ENCODE measurements at regions not wholly inside any gene's neighbourhood (a gene's known extent, or its start where the extent isn't known, plus 50 kb on each side); places are given as distances from the start of the nearest gene placed in this dataset.

- Histone ChIP-seq H3K9me1 (replicated peaks; ENCODE audit: control insufficient read depth, extremely low read depth, insufficient read depth, low read length) (no peaks in the 10 kb centered on the region), H3K27me3 (ENCODE audit: control insufficient read depth in 2 of 2, insufficient read depth in 2 of 2, low read length in 2 of 2) (no peaks in the 10 kb centered on the region), H3K9me3 (replicated peaks; ENCODE audit: control insufficient read depth, insufficient read depth, low read length) (no peaks in the 10 kb centered on the region), H3K9ac (replicated peaks; ENCODE audit: extremely low read depth, insufficient read depth, low read length) (no peak overlapping the region), H3K4me2 (ENCODE audit: insufficient read depth, low read length) (no peak overlapping the region), H4K20me1 (replicated peaks; ENCODE audit: control insufficient read depth, extremely low read depth, insufficient read depth, low read length) (no peaks in the 10 kb centered on the region), H3K27ac (ENCODE audit: insufficient read depth, low read depth, low read length) (no peak overlapping the region), H3K36me3 (ENCODE audit: control insufficient read depth in 2 of 2, extremely low read depth in 1 of 2, insufficient read depth in 2 of 2, low read length in 2 of 2) (no peaks in the 10 kb centered on the region), H3K4me1 (ENCODE audit: control insufficient read depth, extremely low read depth, insufficient read depth, low read length) (peaks cover 2% of the 10 kb centered on the region), H3K4me3 (replicated peaks in 1 of 3; ENCODE audit: insufficient read depth in 1 of 3, low read depth in 1 of 3, low read length in 3 of 3) (no peak overlapping the region), H2AFZ (ENCODE audit: low read depth, low read length) (peak overlapping the region; percentile 76), H3K79me2 (ENCODE audit: control insufficient read depth, insufficient read depth, low read length) (no peaks in the 10 kb centered on the region)
- TF ChIP-seq EZH2 (IDR thresholded peaks at IDR 0.05; ENCODE audit: borderline replicate concordance, low read depth, low read length, severe bottlenecking): no peak
- TF ChIP-seq CTCF (IDR thresholded peaks at IDR 0.05; ENCODE audit: extremely low read depth in 1 of 2, insufficient read depth in 1 of 2, low read depth in 1 of 2, low read length in 2 of 2): peak; percentile 26 to 28
- no peak for TF ChIP-seq MYC (IDR thresholded peaks at IDR 0.05; ENCODE audit: low read depth, low read length)
- no peak for TF ChIP-seq POLR2A (IDR thresholded peaks at IDR 0.05; ENCODE audit: low read depth, low read length)
- no peak for TF ChIP-seq GATA2 (IDR thresholded peaks at IDR 0.05; ENCODE audit: insufficient read depth, insufficient read length, low read depth, low read length)
- FAIRE-seq (no peak), DNase-seq (ENCODE audit: low read depth, low spot score) (peak; percentile 63)
- ChIA-PET POLR2A (no interaction called here), CTCF (interaction anchor here (2.6 kb wide), 1 partner anchor 307 kb away, joined by 20 read pairs; no protein-coding TSS in a partner anchor)
- BruUV-seq (replicated peaks): no TSS peak
- intact Hi-C loops (cut with micrococcal nuclease): loop anchor here (1.0 to 10.0 kb wide), 5 partner anchors 116 to 465 kb away; no protein-coding TSS in a partner anchor
- dilution Hi-C loops (cut with MboI; ENCODE audit: extremely low pct_ligation_motif_present, low sequenced_read_pairs): no loop called here
Measured at GRCh38 chr4:134470544-134470943, 269.0 kb upstream of the PABPC4L start.

DNA sequence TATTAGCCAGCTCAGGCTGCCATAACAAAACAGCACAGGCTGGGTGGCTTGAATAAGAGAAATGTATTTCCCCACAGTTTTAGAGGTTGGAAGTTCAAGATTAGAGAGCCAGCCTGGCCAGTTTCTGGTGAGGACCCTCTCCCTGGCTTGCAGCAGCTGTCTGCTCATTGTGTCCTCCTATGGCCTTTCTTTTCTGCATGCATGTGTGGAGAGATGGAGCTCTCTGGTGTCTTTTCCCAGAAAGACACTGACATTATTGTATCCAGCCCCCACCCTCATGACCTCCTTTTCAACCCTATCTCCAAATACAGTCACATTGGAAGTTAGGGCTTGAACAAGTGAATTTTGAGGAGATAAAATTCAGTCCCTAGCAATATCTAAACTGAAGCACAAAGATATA lies 263.8 kb upstream of the PABPC4L start:
- dilution Hi-C loops (cut with MboI; ENCODE audit: extremely low pct_ligation_motif_present, low sequenced_read_pairs) (no loop called here), intact Hi-C loops (cut with micrococcal nuclease) (loop anchor here (5.0 kb wide), 1 partner anchor 603 kb away; no protein-coding TSS in a partner anchor)
- no peaks in the 10 kb centered on the region for H3K79me2 ChIP-seq (ENCODE audit: control insufficient read depth, insufficient read depth, low read length)
- H3K4me3 ChIP-seq (replicated peaks in 1 of 3; ENCODE audit: insufficient read depth in 1 of 3, low read depth in 1 of 3, low read length in 3 of 3): no peak overlapping the region
- no peaks in the 10 kb centered on the region for H3K4me1 ChIP-seq (ENCODE audit: control insufficient read depth, extremely low read depth, insufficient read depth, low read length)
- POLR2A ChIA-PET: no interaction called here
- TF ChIP-seq EZH2 (IDR thresholded peaks at IDR 0.05; ENCODE audit: borderline replicate concordance, low read depth, low read length, severe bottlenecking) (no peak), FOS (IDR thresholded peaks at IDR 0.05; ENCODE audit: borderline replicate concordance, insufficient read depth, low read length) (no peak), POLR2A (IDR thresholded peaks at IDR 0.05; ENCODE audit: low read depth, low read length) (no peak), GATA2 (IDR thresholded peaks at IDR 0.05; ENCODE audit: insufficient read depth, insufficient read length, low read depth, low read length) (no peak), MAX (IDR thresholded peaks at IDR 0.05; ENCODE audit: insufficient read depth, insufficient read length) (no peak), MYC (IDR thresholded peaks at IDR 0.05; ENCODE audit: low read depth, low read length) (no peak), CTCF (IDR thresholded peaks at IDR 0.05; ENCODE audit: extremely low read depth in 1 of 2, insufficient read depth in 1 of 2, low read depth in 1 of 2, low read length in 2 of 2) (no peak), JUN (IDR thresholded peaks at IDR 0.05; ENCODE audit: borderline replicate concordance, insufficient read depth, insufficient read length, low read depth) (no peak)
- peak overlapping the region; percentile 48 for H2AFZ ChIP-seq (ENCODE audit: low read depth, low read length)
- no TSS peak for BruUV-seq (replicated peaks)
- no peaks in the 10 kb centered on the region for H3K27me3 ChIP-seq (ENCODE audit: control insufficient read depth in 2 of 2, insufficient read depth in 2 of 2, low read length in 2 of 2)
- no peaks in the 10 kb centered on the region for H4K20me1 ChIP-seq (replicated peaks; ENCODE audit: control insufficient read depth, extremely low read depth, insufficient read depth, low read length)
- no peaks in the 10 kb centered on the region for H3K9me3 ChIP-seq (replicated peaks; ENCODE audit: control insufficient read depth, insufficient read depth, low read length)
- no peak for FAIRE-seq
- no peak overlapping the region for H3K27ac ChIP-seq (ENCODE audit: insufficient read depth, low read depth, low read length)
- H3K9me1 ChIP-seq (replicated peaks; ENCODE audit: control insufficient read depth, extremely low read depth, insufficient read depth, low read length): no peaks in the 10 kb centered on the region
- CTCF ChIA-PET: no interaction called here
- H3K4me2 ChIP-seq (ENCODE audit: insufficient read depth, low read length): no peak overlapping the region
- H3K9ac ChIP-seq (replicated peaks; ENCODE audit: extremely low read depth, insufficient read depth, low read length): no peak overlapping the region
- no peaks in the 10 kb centered on the region for H3K36me3 ChIP-seq (ENCODE audit: control insufficient read depth in 2 of 2, extremely low read depth in 1 of 2, insufficient read depth in 2 of 2, low read length in 2 of 2)
- no peak for DNase-seq (ENCODE audit: low read depth, low spot score)
